Liver (tissue), 3 donors: ENCODE measurements at regions not wholly inside any gene's neighbourhood (a gene's known extent, or its start where the extent isn't known, plus 50 kb on each side); places are given as distances from the start of the nearest gene placed in this dataset.

Source experiments
- CTCF ChIP-seq: fragments of 150-350 bp; IDR thresholded peaks from 2 replicates; pipeline ENCODE4 v1.5.1; 2017; ENCODE audit warnings: improper control_type of control experiment, low read depth, low read length; ENCODE audit not compliant: missing input control
- EGR1 ChIP-seq, 2 donors: IDR thresholded peaks; 2 replicates each; pipeline ENCODE4 v1.6.1; 2016 to 2018; ENCODE audit warnings: antibody characterized with exemption in 2 of 2, low read depth in 2 of 2
- HNF4G ChIP-seq: IDR thresholded peaks from 2 replicates; pipeline ENCODE4 v1.6.1; 2016; ENCODE audit warnings: antibody characterized with exemption
- RAD21 ChIP-seq, 2 donors: IDR thresholded peaks; 2 replicates each; pipeline ENCODE4 v1.6.1; 2016; ENCODE audit warnings: antibody characterized with exemption in 2 of 2, mild to moderate bottlenecking in 2 of 2
- RXRA ChIP-seq, 2 donors: IDR thresholded peaks; 2 replicates each; pipeline ENCODE4 v1.6.1; 2017 to 2018; ENCODE audit warnings: antibody characterized with exemption in 2 of 2, mild to moderate bottlenecking in 1 of 2
- SP1 ChIP-seq: IDR thresholded peaks from 2 replicates; pipeline ENCODE4 v1.6.1; 2018; ENCODE audit warnings: antibody characterized with exemption, mild to moderate bottlenecking
- TF ChIP-seq, protein P1 (sequence below): IDR thresholded peaks from 2 replicates; pipeline ENCODE4 v1.6.1; 2016; ENCODE audit warnings: antibody characterized with exemption
- donor health status: healthy.
- donor health status: healthy.

DNA sequence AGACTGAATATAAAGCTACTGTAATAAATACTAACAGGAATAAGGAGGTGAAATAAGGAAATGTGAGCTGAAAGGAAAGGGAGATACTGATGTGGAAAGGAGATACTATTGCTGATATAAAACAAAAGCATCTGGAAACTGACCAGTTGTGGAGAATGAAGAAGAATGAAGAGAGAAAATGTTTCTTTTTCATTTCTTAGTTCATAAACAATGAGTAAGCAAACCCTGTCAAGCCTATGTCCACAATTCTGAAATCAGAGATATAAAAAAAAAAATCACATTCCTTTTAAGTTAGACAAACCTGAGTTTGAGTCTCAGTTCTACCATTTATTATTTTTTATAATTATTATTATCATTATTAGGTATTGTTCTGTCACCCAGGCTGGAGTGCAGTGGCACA lies 121.6 kb upstream of the GJE1 start:
- no peak for TF ChIP-seq RXRA (IDR thresholded peaks at IDR 0.05)
- TF ChIP-seq, protein P1, sequence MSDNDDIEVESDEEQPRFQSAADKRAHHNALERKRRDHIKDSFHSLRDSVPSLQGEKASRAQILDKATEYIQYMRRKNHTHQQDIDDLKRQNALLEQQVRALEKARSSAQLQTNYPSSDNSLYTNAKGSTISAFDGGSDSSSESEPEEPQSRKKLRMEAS: no peak
- TF ChIP-seq CTCF: no peak
- TF ChIP-seq EGR1 (IDR thresholded peaks at IDR 0.05; ENCODE audit: low read depth in 2 of 2): no peak
- TF ChIP-seq HNF4G: no peak
- TF ChIP-seq SP1: no peak
- TF ChIP-seq RAD21 (IDR thresholded peaks at IDR 0.05): no peak
